GM11168 (cell line): ENCODE measurements at regions not wholly inside any gene's neighbourhood (a gene's known extent, or its start where the extent isn't known, plus 50 kb on each side); places are given as distances from the start of the nearest gene placed in this dataset.
"Not testable (repeated sequence)": the region's sequence is repeated elsewhere in the genome, so short reads cannot be mapped to it uniquely, and the experiment has no call there.

ENCODE experiments used
- in situ Hi-C: fragments of 300-500 bp; cut with MboI; formaldehyde crosslinking; loops from one replicate; pipeline ENCODE4 v1.12.0; 2022; ENCODE audit warnings: low sequenced_read_pairs; ENCODE audit not compliant: unreplicated experiment

- in situ Hi-C loops = loop anchor here (25.0 kb wide), 1 partner anchor 349 kb away; no protein-coding TSS in a partner anchor
Observed at GRCh38 chr3:27661797-27662196, 60.3 kb downstream of the EOMES start.

GRCh38 chr3:27659279-27660021, 62.7 kb downstream of the EOMES start:
- in situ Hi-C loops = loop anchor here (25.0 kb wide), 1 partner anchor 347 kb away; no protein-coding TSS in a partner anchor

GRCh38 chr3:27658741-27659140, 63.4 kb downstream of the EOMES start:
- in situ Hi-C loops = loop anchor here (25.0 kb wide), 1 partner anchor 346 kb away; no protein-coding TSS in a partner anchor

GRCh38 chr3:27657871-27658270, 64.3 kb downstream of the EOMES start:
- in situ Hi-C loops = loop anchor here (25.0 kb wide), 1 partner anchor 346 kb away; no protein-coding TSS in a partner anchor

GRCh38 chr3:27657404-27657803, 64.7 kb downstream of the EOMES start:
- in situ Hi-C loops = loop anchor here (25.0 kb wide), 1 partner anchor 345 kb away; no protein-coding TSS in a partner anchor

- in situ Hi-C loops = loop anchor here (25.0 kb wide), 1 partner anchor 344 kb away; no protein-coding TSS in a partner anchor
Observed at GRCh38 chr3:27656790-27657189, 65.3 kb downstream of the EOMES start.

- in situ Hi-C loops = loop anchor here (25.0 kb wide), 1 partner anchor 343 kb away; no protein-coding TSS in a partner anchor
Observed at GRCh38 chr3:27655547-27655946, 66.6 kb downstream of the EOMES start.

- in situ Hi-C loops = loop anchor here (25.0 kb wide), 1 partner anchor 342 kb away; no protein-coding TSS in a partner anchor
Observed at GRCh38 chr3:27653803-27654558, 68.1 kb downstream of the EOMES start.

GRCh38 chr3:27649277-27649676, 72.8 kb downstream of the EOMES start:
- in situ Hi-C loops = no loop called here

- in situ Hi-C loops = no loop called here
Observed at GRCh38 chr3:27646896-27647295, 75.2 kb downstream of the EOMES start.

- in situ Hi-C loops = no loop called here
Observed at GRCh38 chr3:27644941-27645340, 77.2 kb downstream of the EOMES start.

GRCh38 chr3:27643355-27643754, 78.8 kb downstream of the EOMES start:
- in situ Hi-C loops = no loop called here

- in situ Hi-C loops = no loop called here
Observed at GRCh38 chr3:27642796-27643195, 79.3 kb downstream of the EOMES start.

- in situ Hi-C loops = no loop called here
Observed at GRCh38 chr3:27641888-27642601, 80.1 kb downstream of the EOMES start.

- in situ Hi-C loops = no loop called here
Observed at GRCh38 chr3:27641271-27641800, 80.8 kb downstream of the EOMES start.

- in situ Hi-C loops = no loop called here
Observed at GRCh38 chr3:27639271-27639670, 82.9 kb downstream of the EOMES start.

GRCh38 chr3:27638594-27638993, 83.5 kb downstream of the EOMES start:
- in situ Hi-C loops = no loop called here

- in situ Hi-C loops = no loop called here
Observed at GRCh38 chr3:27637346-27637995, 84.7 kb downstream of the EOMES start.

GRCh38 chr3:27635006-27635405, 87.1 kb downstream of the EOMES start:
- in situ Hi-C loops = not testable (repeated sequence)

- in situ Hi-C loops = no loop called here
Observed at GRCh38 chr3:27633224-27633545, 88.9 kb downstream of the EOMES start.
